GM12875 (cell line): ENCODE measurements at regions not wholly inside any gene's neighbourhood (a gene's known extent, or its start where the extent isn't known, plus 50 kb on each side); places are given as distances from the start of the nearest gene placed in this dataset.

Source experiments
- H3K4me3 ChIP-seq: one replicate; pipeline ENCODE4 v1.5.1; 2011; ENCODE audit warnings: low read depth, low read length, control low read depth
- TF ChIP-seq, protein P1 (sequence below): IDR thresholded peaks from 2 replicates; pipeline ENCODE4 v1.5.1; 2011; ENCODE audit warnings: low read depth, mild to moderate bottlenecking, control low read depth, inconsistent platforms, low read length, moderate library complexity, borderline replicate concordance; ENCODE audit not compliant: insufficient read depth

DNA sequence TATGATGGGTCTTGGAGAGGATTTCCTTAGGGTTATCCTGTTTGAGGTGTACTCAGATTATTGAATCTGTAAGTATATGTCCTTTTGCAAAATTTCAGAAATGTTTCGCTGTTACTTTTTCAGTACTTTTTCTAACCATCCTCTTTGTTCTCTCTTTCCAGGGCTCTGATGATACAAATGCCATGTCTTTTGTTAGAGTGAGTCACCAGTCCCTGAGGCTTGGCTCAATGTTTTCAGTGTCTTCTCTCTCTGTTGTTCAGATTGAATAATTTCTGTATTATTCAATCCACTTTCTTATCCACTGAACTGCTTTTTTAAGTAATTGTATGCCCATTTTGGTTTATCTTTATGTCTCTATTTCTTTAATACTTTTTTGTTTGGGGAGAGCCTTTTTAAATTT, 449.4 kb downstream of the TNS3 start:
- TF ChIP-seq, protein P1, sequence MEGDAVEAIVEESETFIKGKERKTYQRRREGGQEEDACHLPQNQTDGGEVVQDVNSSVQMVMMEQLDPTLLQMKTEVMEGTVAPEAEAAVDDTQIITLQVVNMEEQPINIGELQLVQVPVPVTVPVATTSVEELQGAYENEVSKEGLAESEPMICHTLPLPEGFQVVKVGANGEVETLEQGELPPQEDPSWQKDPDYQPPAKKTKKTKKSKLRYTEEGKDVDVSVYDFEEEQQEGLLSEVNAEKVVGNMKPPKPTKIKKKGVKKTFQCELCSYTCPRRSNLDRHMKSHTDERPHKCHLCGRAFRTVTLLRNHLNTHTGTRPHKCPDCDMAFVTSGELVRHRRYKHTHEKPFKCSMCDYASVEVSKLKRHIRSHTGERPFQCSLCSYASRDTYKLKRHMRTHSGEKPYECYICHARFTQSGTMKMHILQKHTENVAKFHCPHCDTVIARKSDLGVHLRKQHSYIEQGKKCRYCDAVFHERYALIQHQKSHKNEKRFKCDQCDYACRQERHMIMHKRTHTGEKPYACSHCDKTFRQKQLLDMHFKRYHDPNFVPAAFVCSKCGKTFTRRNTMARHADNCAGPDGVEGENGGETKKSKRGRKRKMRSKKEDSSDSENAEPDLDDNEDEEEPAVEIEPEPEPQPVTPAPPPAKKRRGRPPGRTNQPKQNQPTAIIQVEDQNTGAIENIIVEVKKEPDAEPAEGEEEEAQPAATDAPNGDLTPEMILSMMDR, result no peak
- H3K4me3 ChIP-seq, result no peak overlapping the region

DNA sequence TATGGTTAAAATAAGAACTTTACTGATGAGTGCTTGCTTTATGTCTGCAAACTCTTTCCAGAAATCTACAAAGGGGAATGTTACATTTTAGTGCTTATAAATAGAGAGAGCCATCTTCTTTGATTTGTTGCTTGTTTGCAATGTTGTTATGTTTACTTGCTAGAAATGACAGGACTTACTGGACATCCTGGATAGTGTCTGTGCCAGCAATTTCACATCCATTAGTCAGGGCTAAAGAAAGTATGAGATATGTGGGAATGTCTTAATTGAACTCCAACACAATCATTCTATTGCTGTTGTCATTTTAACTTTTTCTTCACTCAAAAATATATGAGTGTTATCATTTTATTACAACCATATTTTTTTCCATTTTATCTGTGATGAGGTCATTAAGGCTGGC, 453.2 kb downstream of the TNS3 start:
- TF ChIP-seq, protein P1, result no peak
- no peak overlapping the region for H3K4me3 ChIP-seq

GRCh38 chr7:47125529-47125928, 456.4 kb downstream of the TNS3 start:
- TF ChIP-seq, protein P1, result no peak
- no peak overlapping the region for H3K4me3 ChIP-seq

- H3K4me3 ChIP-seq, result no peak overlapping the region
- TF ChIP-seq, protein P1, result no peak
Observed at GRCh38 chr7:47119261-47119865, 462.5 kb downstream of the TNS3 start.

- H3K4me3 ChIP-seq, result no peak overlapping the region
- TF ChIP-seq, protein P1, result no peak
Observed at GRCh38 chr7:47104206-47104549, 477.7 kb downstream of the TNS3 start.

DNA sequence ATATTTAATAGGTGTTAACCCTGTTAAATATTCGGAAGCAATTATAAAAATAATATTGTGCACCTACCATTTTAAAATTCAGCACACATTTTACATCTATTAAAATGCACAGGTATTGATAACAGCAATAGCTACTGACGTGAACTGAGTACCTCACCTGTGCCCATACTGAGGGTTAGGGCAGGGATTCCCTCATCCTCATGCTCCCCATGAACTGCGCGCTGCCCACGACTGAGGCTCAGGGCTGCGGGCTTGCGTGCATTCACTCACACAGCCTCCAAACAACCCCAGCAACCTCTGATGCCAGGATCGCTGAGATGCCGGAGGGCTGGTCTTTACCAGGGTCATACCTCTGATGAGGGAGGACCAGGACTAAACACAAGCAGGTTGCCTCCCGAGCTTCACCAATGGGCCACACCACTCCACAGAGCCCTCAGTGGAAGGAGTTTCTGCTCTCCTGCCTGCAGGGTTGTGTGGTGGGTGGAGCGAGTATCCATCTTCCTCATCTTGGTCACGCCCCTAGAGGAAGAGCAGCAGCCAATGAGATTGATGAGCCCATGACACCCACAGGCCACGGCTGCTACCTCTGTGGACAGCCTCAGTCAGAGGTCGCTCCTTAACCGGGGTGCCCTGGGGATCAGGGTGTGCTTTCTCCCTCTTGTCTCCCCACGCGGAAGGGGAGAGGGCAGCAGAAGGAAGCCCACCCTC, 478.3 kb downstream of the TNS3 start:
- no peak overlapping the region for H3K4me3 ChIP-seq
- TF ChIP-seq, protein P1, result no peak

DNA sequence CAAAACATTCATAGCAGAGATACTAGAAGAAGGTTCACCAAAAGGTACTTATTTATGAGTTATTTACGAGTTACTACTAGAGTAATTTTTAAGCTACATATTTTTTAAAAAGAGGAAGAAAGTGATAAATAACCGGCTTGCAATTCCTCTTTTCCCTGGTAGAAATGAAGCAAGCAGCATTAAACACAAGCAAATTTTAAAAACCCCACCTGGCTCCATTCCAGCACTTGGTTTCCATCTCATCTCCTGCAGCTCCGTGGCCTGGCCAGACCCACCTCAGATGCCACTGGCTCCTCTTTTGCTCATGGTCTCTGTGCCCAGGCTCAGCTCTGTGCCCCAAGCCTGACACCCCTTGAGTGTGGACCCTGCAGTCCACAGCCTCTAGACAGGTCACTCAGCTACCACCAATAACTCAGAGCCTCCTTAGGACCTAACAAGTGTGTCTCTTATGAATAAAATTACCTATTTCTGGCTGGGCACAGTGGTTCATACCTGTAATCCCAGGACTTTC, 479.5 kb downstream of the TNS3 start:
- TF ChIP-seq, protein P1, result no peak
- H3K4me3 ChIP-seq, result no peak overlapping the region
